ENCODE measurements at regions not wholly inside any gene's neighbourhood (a gene's known extent, or its start where the extent isn't known, plus 50 kb on each side); places are given as distances from the start of the nearest gene placed in this dataset.

- no peaks in the 10 kb centered on the region for H3K36me3 Mint-ChIP-seq
- no peaks in the 10 kb centered on the region for H3K4me1 Mint-ChIP-seq
- intact Hi-C loops (cut with micrococcal nuclease): no loop called here
- POLR2A ChIA-PET (ENCODE audit: partially characterized antibody): no interaction called here
- CTCF ChIA-PET (ENCODE audit: partially characterized antibody): no interaction called here
- DNase-seq: no peak
- Histone ChIP-seq H3K9me3 (ENCODE audit: control insufficient read depth in 1 of 2, low read length in 2 of 2) (no peaks in the 10 kb centered on the region), H3K27ac (ENCODE audit: low read depth, low read length) (no peak overlapping the region), H3K4me3 (ENCODE audit: low read length in 2 of 2) (no peak overlapping the region), H3K4me1 (ENCODE audit: insufficient read depth, low read length) (no peaks in the 10 kb centered on the region), H3K36me3 (ENCODE audit: insufficient read depth, low read length) (no peaks in the 10 kb centered on the region), H3K27me3 (ENCODE audit: insufficient read depth, low read length) (no peaks in the 10 kb centered on the region)
- peaks cover 0 to 6% (median 4%) of the 10 kb centered on the region in 8 donors for H3K9me3 Mint-ChIP-seq
- H3K27me3 Mint-ChIP-seq: no peaks in the 10 kb centered on the region
- no peak overlapping the region for H3K4me3 Mint-ChIP-seq
- H3K27ac Mint-ChIP-seq: no peak overlapping the region
Observed at GRCh38 chr11:131309776-131310175, 60.6 kb upstream of the NTM start.

GRCh38 chr11:131311776-131312514, 58.5 kb upstream of the NTM start:
- Mint-ChIP-seq H3K27me3 (no peaks in the 10 kb centered on the region), H3K27ac (no peak overlapping the region), H3K36me3 (no peaks in the 10 kb centered on the region), H3K4me1 (no peaks in the 10 kb centered on the region), H3K4me3 (no peak overlapping the region), H3K9me3 (peaks cover 0 to 11% (median 6%) of the 10 kb centered on the region in 8 donors)
- H3K27me3 ChIP-seq (ENCODE audit: insufficient read depth, low read length): no peaks in the 10 kb centered on the region
- intact Hi-C loops (cut with micrococcal nuclease): no loop called here
- no peaks in the 10 kb centered on the region for H3K4me1 ChIP-seq (ENCODE audit: insufficient read depth, low read length)
- ChIA-PET CTCF (ENCODE audit: partially characterized antibody) (no interaction called here), POLR2A (ENCODE audit: partially characterized antibody) (no interaction called here)
- no peak overlapping the region for H3K27ac ChIP-seq (ENCODE audit: low read depth, low read length)
- H3K9me3 ChIP-seq (ENCODE audit: control insufficient read depth in 1 of 2, low read length in 2 of 2): no peaks in the 10 kb centered on the region
- no peaks in the 10 kb centered on the region for H3K36me3 ChIP-seq (ENCODE audit: insufficient read depth, low read length)
- no peak for DNase-seq
- no peak overlapping the region for H3K4me3 ChIP-seq (ENCODE audit: low read length in 2 of 2)
